GM19351 (cell line): ENCODE measurements at regions not wholly inside any gene's neighbourhood (a gene's known extent, or its start where the extent isn't known, plus 50 kb on each side); places are given as distances from the start of the nearest gene placed in this dataset.
A peak's percentile ranks its signal among the peaks of the same experiment; 100 is the strongest.
"Not testable (repeated sequence)": the region's sequence is repeated elsewhere in the genome, so short reads cannot be mapped to it uniquely, and the experiment has no call there.

Experiments
- ATAC-seq: cut with Tn5 transposase; IDR thresholded peaks from one replicate; pipeline ENCODE4 v1.9.1; 2021; ENCODE audit warnings: mild to moderate bottlenecking, moderate library complexity; ENCODE audit not compliant: unreplicated experiment

DNA sequence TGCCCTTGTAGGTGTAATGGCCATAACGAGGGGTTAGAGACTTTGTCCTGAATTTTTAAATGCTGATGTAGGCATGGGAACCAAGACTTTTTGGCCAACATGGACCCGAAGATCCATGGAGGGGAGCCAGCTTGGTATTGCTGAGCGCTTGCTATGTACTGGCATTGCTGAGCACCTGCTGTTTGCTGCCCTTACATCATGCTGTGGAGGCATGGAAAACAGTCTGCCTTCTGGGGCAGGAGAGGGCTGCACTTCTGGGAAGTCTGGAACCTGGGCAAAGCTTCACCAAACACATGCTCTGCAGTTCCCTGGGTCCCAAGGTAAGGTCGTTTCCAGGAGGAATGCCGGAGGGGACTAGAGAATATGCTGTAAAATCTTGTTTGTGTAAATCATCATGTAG is 86.3 kb upstream of the CNIH3 start:
- ATAC-seq, result no peak

DNA sequence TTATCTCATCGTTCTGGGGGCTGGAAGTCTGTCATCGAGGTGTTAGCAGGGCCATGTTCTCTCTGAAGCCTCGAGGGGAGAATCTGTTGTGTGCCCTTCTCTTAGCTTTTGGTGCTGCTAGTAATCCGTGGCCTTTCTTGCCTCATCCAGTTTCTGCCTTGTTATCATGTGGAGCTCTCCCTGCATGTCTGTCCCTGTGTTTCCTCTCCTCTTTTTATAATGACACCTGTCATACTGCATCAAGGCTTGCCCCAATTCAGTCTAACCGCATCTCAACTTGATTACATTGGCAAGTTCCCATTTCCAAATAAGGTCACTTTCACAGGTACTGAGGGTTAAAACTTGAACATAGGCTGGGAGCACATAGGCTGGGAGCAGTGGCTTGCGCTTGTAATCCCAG is 82.6 kb upstream of the CNIH3 start:
- ATAC-seq, result no peak

DNA sequence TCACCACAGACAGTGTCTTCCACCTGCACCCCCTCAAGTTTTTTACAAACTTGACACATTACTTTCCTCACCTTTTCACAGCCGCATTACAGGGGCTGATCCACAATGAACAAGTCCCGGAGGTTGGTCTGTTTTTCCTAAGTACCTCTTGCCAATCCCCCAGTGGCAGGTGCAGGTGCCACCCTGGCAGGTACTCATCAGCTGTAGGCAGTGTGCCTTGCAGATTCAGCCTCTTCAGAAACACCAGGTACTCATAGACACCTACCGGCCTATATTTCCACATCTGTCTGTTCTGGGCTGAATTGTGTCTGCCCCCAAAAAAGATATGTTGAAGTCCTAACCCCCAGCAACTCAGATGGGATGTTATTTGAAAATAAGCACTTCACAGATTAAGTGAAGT is 81.4 kb upstream of the CNIH3 start:
- ATAC-seq, result no peak

DNA sequence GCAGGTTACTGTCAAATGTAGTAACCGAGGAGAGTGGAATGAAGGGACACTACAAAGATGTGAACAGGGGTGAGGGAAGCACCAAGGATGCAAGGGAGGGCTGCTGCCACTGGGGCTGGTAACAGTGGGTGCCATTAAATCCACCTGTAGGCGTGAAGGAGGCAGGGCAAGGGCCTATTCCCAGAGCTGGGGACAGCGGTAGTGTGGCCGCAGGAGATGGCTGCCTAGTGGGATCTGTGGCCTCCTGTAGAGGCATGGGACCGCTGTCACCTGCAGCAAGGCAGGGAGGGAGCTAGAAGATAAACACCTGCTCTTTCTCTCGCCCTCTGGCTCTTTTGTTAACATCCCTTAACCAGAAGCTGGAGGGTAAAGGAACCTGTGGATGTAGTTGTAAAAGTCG is 80.5 kb upstream of the CNIH3 start:
- ATAC-seq, result no peak

DNA sequence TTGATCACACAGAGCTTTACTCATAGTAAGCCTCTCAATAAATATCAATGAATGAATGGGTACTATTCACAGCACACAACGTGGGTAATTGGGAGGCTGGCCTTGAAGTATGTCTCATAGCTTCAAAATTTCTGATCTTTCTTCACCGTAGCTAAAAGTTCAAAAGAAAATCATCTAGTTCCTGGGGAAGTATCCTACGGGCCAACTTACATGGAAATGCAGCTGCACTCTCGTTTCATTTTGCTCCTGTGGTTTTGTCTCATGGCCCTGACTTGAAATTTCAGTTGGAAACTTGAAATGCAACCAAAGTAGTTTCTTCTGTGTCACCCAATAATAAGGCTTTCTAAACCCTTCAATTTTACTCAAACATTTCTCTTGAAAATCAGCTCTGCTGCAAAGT is 76.1 kb upstream of the CNIH3 start:
- ATAC-seq, result no peak

DNA sequence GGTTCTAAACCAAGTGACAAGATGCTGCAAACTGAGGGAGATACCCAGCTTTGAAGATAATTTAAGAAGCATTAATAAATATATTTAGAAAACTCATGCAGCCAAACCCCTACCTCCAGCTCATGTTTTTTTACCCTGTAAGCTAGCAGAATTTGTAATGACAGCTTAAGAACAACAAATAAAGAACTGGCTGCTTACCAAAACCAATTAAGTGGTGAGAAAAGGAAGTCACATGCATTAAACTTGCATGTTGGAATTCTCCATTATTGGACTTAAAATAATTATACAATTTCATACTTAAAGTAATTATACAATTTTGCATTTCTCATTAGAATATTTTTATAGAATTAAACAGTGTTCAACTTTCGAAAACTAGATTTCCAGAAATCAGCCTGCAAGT is 75.6 kb upstream of the CNIH3 start:
- ATAC-seq, result no peak

DNA sequence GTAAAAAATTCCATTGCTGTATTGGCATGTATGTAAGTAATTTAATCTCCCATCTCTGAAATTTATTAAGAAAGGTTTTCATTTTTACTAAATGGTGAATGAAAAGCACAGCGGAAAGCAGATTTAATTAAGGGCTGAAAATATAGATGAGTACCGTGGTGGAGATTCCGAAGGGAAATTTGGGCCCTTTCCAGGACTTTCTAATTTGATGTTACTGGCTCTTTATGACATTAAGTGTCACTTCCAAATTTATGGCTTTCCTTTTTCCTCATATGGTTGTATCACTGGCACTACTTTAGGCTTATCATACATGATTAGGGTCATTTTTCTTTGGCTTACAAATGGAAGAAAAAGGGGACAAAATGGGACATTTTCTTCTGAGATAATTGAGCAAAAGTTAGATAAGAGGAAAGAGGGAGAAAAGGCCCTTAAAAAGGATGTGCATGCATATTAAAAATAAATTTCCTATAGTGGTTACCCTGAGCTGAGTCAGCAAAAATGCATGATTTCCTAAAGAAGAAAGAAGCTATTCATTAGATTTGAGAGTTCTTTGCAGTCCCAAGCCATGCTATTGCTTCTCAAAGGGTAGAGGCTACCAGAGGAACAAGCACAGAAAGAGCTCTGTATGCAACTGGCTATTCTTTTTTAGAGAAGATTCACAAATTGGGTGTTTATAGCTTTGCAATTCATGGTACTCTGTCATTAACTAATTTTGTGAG is 74.9 kb upstream of the CNIH3 start:
- ATAC-seq, result no peak

DNA sequence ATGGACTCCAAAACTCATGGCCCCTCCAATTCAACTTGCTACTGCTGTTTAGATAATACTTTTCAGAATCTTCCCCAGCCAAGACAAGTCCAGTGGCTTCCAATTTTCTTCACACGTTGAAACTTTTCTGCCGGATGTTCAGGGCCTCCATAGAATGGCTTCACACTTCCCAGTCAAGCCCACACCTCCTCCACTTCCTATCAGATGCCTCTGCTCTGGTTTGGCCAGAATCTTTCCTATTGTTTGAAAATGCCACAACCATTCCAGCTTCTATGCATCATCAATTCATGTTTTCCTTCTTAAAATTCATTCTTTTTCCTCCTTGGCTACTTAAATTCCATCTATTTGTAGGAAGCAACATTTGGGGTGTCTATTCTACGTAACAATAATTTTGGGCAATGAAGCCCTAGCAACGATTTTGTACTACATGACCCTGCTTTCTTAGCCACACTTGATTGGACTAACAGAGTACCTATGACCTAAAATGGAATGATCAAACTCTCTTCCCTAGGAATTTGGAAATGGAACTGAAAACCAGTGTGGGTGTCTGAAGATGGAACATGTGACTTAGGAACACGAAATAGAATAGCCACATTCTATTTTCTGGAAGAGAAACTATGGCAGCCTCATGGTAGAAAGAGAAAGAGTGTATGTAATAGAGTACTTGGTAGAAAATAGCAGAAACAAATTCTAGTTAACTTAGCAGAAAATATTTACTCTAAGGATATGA is 74.1 kb upstream of the CNIH3 start:
- ATAC-seq, result no peak

DNA sequence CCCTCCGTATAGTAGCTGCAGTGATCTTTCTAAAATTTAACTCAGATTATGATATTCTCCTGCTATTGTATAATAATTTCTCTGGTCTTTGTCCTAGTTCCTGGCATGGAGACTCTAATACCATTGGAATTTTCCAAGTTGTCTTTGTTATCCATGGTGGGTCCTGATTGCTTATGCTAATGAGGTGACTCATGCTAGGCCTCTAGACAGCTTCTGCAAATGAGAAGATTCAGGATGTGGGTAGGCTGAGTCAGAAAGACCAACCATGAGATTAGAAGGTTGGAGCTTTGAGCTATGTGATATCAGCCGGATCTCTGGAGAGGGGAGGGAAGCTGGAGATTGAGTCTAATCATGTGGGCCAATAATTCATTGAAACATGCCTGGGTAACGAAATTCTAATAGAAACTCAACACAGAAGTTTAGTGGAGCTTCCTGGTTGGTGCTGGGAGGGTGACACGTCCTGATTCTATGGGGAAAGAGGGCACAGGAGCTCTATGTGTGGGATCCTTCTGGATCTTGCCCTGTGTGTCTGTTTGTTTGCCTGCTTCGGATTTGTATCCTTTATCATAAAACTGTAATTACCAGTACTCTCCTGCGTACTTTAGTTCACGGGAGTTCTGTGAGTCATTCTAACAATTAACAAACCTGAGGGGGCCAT is 73.2 kb upstream of the CNIH3 start:
- peak; percentile 65 for ATAC-seq

DNA sequence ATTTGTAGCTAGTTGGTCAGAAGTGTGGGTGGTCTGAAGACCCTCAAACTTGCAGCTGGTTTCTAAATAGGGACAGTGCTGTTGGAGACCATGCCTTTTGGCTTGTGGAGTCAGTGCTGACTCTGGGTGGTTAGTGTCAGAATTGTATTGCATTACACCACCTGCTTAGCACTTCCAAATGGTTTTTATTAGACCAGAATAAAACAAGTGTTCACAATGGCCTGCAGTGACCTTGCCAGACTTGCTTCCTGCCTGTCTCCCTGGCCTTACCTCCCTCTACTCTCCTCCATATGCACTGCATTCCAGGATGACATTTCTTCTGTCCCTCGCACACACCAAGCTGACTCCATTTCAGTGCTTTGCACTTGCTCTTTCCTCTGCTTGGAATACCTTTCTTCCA is 72.7 kb upstream of the CNIH3 start:
- no peak for ATAC-seq

DNA sequence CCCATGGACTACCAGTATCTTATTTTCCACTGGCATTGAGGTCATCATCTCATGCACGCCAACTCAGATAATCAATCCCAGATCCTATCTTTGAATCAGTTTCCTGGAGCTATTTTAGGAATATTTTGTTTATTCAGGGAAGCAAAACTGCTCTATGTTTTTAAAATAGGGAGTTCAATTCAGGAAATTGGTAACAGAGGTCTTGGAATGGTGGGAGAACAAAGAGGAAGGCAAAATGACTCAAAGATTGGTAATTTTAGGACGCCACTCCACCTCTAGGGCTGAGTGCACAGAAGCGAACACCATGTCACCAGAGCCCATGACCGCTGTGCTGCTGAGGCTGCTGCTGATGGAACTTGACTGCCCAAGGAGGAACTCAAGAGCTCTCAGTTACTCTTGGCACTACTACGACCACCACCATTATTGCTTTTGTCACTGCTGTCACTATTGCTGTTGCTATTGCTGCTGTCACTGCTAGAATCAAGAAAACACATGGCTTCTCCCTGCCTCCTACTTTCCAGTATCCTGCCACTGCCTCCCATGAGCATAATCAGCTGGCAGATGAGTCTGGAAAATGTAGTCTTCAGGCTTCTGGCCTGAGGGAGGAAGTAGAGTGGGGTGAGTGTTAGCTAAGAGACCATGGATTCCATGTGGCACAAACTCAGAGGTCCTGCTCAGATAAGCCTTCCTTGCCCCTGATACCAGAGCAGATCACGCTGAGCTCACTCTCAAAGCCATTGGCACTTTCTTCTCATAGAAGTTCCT is 71.6 kb upstream of the CNIH3 start:
- ATAC-seq, result no peak

DNA sequence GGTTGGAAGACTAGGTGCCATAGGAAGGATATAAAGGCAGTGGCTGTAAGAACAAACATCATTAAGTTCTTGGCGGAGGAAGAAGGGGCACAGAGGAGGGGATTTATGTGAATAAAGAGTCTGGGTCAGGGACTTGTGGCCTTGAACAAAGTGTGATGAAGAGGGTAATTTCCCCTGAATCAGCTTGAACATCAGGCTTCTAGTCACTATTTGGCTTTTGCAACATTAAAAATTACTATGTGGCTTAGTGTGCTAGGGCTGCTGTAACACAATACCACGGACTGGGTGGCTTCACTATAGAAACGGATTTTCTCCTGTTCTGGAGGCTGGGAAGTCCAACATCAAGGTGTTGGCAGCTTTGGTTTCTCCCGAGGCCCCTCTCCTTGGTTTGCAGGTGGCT is 70.5 kb upstream of the CNIH3 start:
- no peak for ATAC-seq

DNA sequence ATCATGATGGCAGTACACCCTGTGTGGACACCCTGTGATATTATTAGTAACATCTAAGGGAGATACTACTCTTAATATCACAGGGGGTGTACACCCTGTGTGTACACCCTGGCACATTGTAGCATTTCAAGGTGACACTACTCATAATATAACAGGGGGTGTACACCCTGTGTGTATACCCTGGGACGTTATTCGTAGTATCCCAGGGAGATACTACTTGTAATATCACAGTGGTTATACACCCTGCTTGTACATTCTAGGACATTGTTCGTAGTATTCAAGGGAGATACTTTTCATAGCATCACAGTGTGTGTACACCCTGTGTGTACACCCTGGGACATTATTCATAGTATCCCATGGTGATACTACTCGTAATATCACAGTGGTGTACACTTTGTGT is 67.4 kb upstream of the CNIH3 start:
- ATAC-seq, result no peak

DNA sequence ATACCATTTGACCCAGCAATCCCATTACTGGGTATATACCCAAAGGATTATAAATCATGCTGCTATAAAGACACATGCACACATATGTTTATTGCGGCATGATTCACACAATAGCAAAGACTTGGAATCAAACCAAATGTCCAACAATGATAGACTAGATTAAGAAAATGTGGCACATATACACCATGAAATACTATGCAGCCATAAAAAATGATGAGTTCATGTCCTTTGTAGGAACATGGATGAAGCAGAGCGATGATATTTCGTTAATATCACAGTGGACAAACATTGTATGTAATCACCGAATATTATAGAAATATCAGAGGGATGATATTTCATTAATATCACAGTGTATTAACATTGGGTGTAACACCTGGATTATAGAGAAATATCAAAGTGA is 64.9 kb upstream of the CNIH3 start:
- ATAC-seq, result not testable (repeated sequence)

DNA sequence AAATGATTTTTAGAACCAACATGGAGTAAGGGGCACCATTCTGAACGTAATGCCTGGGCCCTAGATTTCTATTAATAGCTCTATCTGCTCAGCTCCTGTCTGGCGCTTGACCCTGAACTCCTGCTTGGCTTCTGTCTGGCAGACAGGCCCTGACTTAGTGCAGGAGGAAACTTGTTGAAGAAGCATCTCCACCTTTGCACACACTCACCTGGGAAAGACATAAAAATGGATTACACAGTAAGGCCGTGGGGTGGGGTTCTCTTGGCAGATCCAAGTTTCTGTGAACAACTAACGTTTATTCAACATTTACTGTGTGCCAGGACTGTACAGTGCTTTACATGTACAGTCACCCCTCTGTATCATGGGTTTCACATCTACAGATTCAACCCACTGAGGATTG is 62.1 kb upstream of the CNIH3 start:
- ATAC-seq, result no peak

DNA sequence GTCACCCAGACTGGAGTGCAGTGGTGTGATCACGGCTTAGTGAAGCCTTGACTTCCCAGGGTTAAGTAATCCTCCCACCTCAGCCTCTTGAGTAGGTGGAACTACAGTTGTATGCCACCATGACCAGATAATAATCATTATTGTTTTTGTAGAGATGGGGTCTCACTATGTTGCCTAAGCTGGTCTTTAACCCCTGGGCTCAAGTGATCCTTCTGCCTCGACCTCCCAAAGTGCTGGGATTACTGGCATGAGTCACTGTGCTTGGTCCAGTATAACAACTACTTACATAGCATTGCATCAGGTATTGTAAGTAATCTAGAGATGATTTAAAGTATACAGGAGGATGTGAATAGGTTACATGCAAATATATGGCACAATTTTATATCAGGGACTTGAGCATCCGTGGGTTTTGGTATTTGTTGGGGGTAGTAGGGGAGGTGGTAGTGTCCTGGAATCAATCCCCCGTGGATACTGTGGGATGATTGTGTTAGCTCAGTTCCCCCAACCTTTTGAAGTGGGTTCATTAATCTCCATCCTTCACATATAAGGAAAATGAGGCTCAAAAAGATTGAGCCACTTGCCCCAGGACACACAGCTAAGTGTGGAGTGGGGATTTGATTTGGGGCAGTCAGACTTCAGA is 61.4 kb upstream of the CNIH3 start:
- ATAC-seq, result no peak

DNA sequence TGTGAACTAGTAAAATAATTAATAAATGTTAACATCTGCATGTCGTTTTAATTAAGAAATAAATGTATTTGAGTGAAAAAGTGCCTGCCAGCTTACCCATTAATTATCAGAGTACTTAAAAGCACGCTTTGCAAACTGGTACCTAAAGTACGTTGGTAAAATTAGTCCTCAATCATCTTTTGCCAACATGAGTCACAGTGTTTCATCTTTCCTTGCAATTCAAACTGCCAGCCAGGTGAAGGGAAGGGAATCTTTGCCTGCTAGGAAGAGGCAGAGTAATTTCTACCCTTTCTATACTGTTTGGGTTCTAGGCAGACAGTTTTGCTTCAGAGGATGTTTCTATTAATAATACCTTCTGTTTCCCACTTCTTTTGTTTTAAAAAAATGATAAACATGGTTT is 57.2 kb upstream of the CNIH3 start:
- no peak for ATAC-seq

DNA sequence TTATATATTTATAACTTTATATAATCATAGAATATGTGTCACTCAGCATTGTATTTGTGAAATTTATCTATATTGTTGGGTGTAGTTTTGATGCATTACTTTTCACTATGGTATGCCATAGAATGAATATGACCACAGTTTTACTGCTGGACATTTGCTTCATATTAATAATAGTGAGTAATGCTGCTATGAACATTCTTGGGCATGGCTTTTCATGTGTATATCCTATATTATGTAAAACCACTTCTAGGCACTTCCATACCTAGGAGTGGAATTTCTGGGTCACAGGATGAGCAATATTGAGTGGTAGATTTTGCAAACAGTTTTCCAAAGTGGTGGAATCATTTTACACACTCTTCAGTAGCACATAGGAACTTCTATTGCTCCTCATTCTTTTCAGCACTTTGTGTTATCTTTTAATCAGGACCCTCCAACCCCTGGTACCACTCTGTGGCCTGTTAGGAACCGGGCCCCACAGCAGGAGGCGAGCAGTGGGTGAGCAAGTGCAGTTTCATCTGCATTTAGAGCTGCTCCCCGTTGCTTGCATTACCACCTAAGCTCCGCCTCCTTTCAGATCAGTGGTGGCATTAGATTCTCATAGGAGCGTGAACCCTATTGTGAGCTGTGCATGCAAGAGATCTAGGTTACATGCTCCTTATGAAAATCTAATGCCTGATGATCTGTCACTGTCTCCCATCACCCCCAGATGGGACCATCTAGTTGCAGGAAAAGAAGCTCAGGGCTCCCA is 56.0 kb upstream of the CNIH3 start:
- ATAC-seq, result no peak

DNA sequence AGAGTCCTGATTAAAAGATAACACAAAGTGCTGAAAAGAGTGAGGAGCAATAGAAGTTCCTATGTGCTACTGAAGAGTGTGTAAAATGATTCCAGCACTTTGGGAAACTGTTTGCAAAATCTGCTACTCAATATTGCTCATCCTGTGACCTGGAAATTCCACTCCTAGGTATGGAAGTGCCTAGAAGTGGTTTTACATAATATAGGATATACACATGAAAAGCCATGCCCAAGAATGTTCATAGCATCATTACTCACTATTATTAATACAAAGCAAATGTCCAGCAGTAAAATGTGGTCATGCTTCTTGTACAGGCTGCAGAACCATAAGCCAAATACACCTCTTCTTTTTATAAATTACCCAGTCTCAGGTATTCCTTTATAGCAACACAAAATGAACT is 53.2 kb upstream of the CNIH3 start:
- ATAC-seq, result not testable (repeated sequence)

DNA sequence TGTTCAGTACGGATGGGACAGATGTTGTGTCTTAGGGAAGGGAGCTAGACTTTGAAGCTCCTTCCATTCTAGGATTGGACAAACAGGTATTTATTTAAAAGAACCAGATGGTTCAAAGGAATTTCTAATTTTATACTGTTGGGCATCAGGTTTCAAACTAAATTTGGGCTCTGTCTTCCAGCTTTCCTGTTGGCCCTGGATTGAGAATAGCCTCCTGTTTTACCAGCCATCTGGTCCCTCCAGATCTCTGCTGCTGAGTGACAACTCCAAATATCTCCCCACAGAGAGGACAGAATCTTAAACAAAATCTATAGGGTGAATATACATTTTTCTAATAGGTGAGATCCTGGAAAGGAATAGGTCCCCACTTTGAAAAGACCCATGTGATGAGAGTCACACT is 52.5 kb upstream of the CNIH3 start:
- no peak for ATAC-seq
